T-cell (primary cell): ENCODE measurements at regions not wholly inside any gene's neighbourhood (a gene's known extent, or its start where the extent isn't known, plus 50 kb on each side); places are given as distances from the start of the nearest gene placed in this dataset.

Experiments used
- ATAC-seq, 4 experiments: fragments of 200-7000 bp in 3 of 4; fragments of 150-1000 bp in 1 of 4; cut with Tn5 transposase; replicated peaks in 1 of 4; 1 replicate in 3 of 4; 2 replicates in 1 of 4; pipeline ENCODE4 v1.10.0; 2021; ENCODE audit warnings: moderate library complexity in 3 of 4, mild to moderate bottlenecking in 2 of 4, moderate number of reproducible peaks in 1 of 4
- CTCF ChIA-PET, 2 donors: fragments of 300-600 bp; sonication (Branson Sonifier 250); formaldehyde crosslinking; loops; one replicate each; lab custom pipeline; 2022; ENCODE audit warnings: antibody characterized with exemption in 2 of 2; lab: Charles Lee
- POLR2A ChIA-PET, 2 donors: fragments of 300-600 bp; sonication (Branson Sonifier 250); formaldehyde crosslinking; loops; one replicate each; lab custom pipeline; 2022; ENCODE audit warnings: antibody characterized with exemption in 2 of 2; lab: Charles Lee
- DNase-seq, 35 experiments: peaks; one replicate each; pipeline versions ENCODE4 v3.0.0 to v3.0.0-alpha.2; 2013 to 2023
- H3K27ac ChIP-seq: one replicate; pipeline ENCODE4 v1.5.1; 2013; ENCODE audit warnings: low read length
- H3K27me3 ChIP-seq, 2 experiments: replicated peaks in 1 of 2; 1 replicate in 1 of 2; 2 replicates in 1 of 2; pipeline versions ENCODE4 v1.6.1 to v1.7.0; 2013; ENCODE audit warnings: low read length in 1 of 2, mixed read lengths in 1 of 2; ENCODE audit not compliant: control insufficient read depth in 2 of 2, insufficient read depth in 2 of 2; ENCODE audit errors: extremely low read depth in 1 of 2
- H3K36me3 ChIP-seq, 2 donors: 1 replicate in 1 of 2; 2 replicates in 1 of 2; pipeline versions ENCODE4 v1.6.1 to v1.7.0; 2013; ENCODE audit warnings: low read length in 1 of 2; ENCODE audit not compliant: control insufficient read depth in 2 of 2, insufficient read depth in 1 of 2; ENCODE audit errors: extremely low read depth in 1 of 2
- H3K4me1 ChIP-seq, 2 experiments: 1 replicate in 1 of 2; 2 replicates in 1 of 2; pipeline versions ENCODE4 v1.6.1 to v1.7.0; 2013; ENCODE audit warnings: low read length in 2 of 2, mixed read lengths in 1 of 2; ENCODE audit not compliant: insufficient read depth in 2 of 2, control insufficient read depth in 1 of 2; ENCODE audit errors: extremely low read depth in 1 of 2
- H3K4me3 ChIP-seq, 2 donors: 1 replicate in 1 of 2; 2 replicates in 1 of 2; pipeline versions ENCODE4 v1.5.1 to v1.7.0; 2013; ENCODE audit warnings: mild to moderate bottlenecking in 2 of 2, low read length in 1 of 2, moderate library complexity in 1 of 2; ENCODE audit not compliant: control insufficient read depth in 1 of 2; ENCODE audit errors: extremely low read depth in 1 of 2
- H3K9me3 ChIP-seq: 2 replicates; pipeline ENCODE4 v1.7.0; 2013
- H3K27ac Mint-ChIP-seq, 2 donors: one replicate each; pipeline ENCODE4 v1.8.0; 2020 to 2021; ENCODE audit warnings: mild to moderate bottlenecking in 2 of 2, mixed read lengths in 2 of 2
- H3K27me3 Mint-ChIP-seq, 2 donors: one replicate each; pipeline ENCODE4 v1.8.0; 2021 to 2022; ENCODE audit warnings: mixed read lengths in 2 of 2
- H3K36me3 Mint-ChIP-seq: one replicate; pipeline ENCODE4 v1.8.0; 2021; ENCODE audit warnings: mixed read lengths
- H3K4me1 Mint-ChIP-seq, 3 donors: one replicate each; pipeline ENCODE4 v1.8.0; 2020 to 2022; ENCODE audit warnings: mixed read lengths in 3 of 3, mild to moderate bottlenecking in 1 of 3
- H3K4me3 Mint-ChIP-seq, 3 donors: one replicate each; pipeline ENCODE4 v1.8.0; 2020 to 2022; ENCODE audit warnings: mild to moderate bottlenecking in 3 of 3, mixed read lengths in 3 of 3, moderate library complexity in 3 of 3
- H3K9me3 Mint-ChIP-seq, 3 donors: one replicate each; pipeline ENCODE4 v1.8.0; 2020 to 2022; ENCODE audit warnings: mixed read lengths in 3 of 3
- WGBS: methylation state at CpG from one replicate; pipeline ENCODE4 v1.1.5; 2013; ENCODE audit warnings: missing lambda C conversion rate; ENCODE audit not compliant: insufficient coverage; 5-methylcytosine and 5-hydroxymethylcytosine counted together

DNA sequence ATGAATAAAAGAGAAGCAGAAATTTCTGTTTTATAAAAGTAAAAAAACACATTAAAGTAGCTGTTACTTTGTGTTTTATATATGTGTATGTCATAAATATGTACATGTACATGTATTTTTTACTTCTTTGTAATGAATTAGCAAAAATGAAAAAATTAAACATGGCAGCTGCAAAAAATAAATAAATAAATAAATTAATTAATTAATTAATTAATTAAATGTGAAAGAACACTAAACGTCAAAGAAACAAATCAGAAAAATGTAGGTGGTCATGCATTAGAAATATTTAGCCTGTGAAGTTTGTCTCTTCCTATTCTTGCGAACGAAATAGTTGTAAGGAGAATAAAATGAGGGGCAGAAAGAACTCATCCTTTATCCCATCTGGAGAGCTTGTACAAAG lies 357.0 kb downstream of the ZIC4 start:
- Histone ChIP-seq H3K4me3 (no peak overlapping the region), H3K36me3 (no peaks in the 10 kb centered on the region), H3K27me3 (no peaks in the 10 kb centered on the region), H3K4me1 (no peaks in the 10 kb centered on the region), H3K27ac (no peak overlapping the region), H3K9me3 (no peaks in the 10 kb centered on the region)
- H3K36me3 Mint-ChIP-seq: no peaks in the 10 kb centered on the region
- no peaks in the 10 kb centered on the region for H3K27me3 Mint-ChIP-seq
- no CpG with 5 or more reads among the region's 3 CpGs for WGBS
- no peak overlapping the region for H3K27ac Mint-ChIP-seq
- ATAC-seq (no peak), DNase-seq (no peak)
- POLR2A ChIA-PET: no interaction called here
- CTCF ChIA-PET: no interaction called here
- peaks cover 24 to 34% (median 30%) of the 10 kb centered on the region in 3 donors for H3K9me3 Mint-ChIP-seq
- H3K4me1 Mint-ChIP-seq: no peaks in the 10 kb centered on the region
- no peak overlapping the region for H3K4me3 Mint-ChIP-seq

DNA sequence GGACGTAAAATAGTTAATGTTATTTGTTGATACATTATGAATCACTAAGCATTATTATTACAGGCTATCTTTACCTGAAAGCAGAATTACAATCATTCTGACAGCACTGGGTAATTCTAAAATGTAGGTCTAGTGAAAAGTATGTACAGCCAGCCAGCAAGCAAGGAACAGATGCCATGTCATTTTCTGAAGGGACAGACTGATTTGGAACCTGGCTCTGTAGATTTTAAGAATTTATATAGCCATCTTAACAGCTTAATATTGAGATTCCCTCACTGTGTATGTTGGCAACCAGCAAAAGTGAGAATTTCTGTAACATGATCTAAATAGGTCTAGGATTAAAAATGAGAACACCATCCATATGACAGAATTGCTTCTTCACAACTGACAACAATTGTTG lies 359.4 kb downstream of the ZIC4 start:
- no peaks in the 10 kb centered on the region for H3K4me1 Mint-ChIP-seq
- POLR2A ChIA-PET: interaction anchor here in 1 of 2 donors (0.5 kb wide), 1 partner anchor 1178 kb away, joined by 3 read pairs; no protein-coding TSS in a partner anchor

DNA sequence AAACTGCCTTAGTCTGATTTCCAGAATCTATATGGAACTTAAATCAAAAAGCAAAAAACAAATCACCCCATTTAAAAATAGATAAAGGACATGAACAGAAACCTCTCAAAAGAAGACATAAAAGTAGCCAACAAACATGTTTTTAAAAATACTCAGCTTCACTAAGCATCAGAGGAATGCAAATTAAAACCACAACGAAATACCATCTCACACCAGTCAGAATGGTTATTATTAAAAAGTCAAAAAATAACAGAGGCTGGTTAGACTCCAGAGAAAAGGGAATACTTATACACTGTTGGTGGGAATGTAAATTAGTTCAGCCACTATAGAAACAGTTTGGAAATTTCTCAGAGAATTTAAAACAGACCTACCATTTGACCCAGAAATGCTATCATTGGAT lies 367.9 kb downstream of the ZIC4 start:
- no peak overlapping the region for H3K4me3 ChIP-seq
- no peak overlapping the region for H3K4me3 Mint-ChIP-seq
- no peak overlapping the region for H3K27ac Mint-ChIP-seq
- H3K9me3 ChIP-seq: no peaks in the 10 kb centered on the region
- CTCF ChIA-PET: no interaction called here
- peaks cover 6 to 22% (median 14%) of the 10 kb centered on the region in 3 donors for H3K9me3 Mint-ChIP-seq
- H3K36me3 ChIP-seq: no peaks in the 10 kb centered on the region
- POLR2A ChIA-PET: no interaction called here
- no peaks in the 10 kb centered on the region for H3K36me3 Mint-ChIP-seq
- no peak overlapping the region for H3K27ac ChIP-seq
- H3K27me3 Mint-ChIP-seq: no peaks in the 10 kb centered on the region
- WGBS: no CpG with 5 or more reads among the region's 1 CpG
- ATAC-seq (no peak), DNase-seq (no peak)
- H3K4me1 Mint-ChIP-seq: no peaks in the 10 kb centered on the region
- H3K27me3 ChIP-seq: no peaks in the 10 kb centered on the region
- no peaks in the 10 kb centered on the region for H3K4me1 ChIP-seq

More for the DNA sequence above, 359.4 kb downstream of the ZIC4 start:
- H3K4me1 ChIP-seq: no peaks in the 10 kb centered on the region
- H3K27ac ChIP-seq: no peak overlapping the region
- no peaks in the 10 kb centered on the region for H3K36me3 ChIP-seq
- no peak overlapping the region for H3K4me3 Mint-ChIP-seq
- no CpG with 5 or more reads among the region's 1 CpG for WGBS
- H3K9me3 Mint-ChIP-seq: peaks cover 19 to 26% (median 21%) of the 10 kb centered on the region in 3 donors
- H3K36me3 Mint-ChIP-seq: no peaks in the 10 kb centered on the region
- ATAC-seq (no peak), DNase-seq (no peak)
- H3K27ac Mint-ChIP-seq: no peak overlapping the region
- no peak overlapping the region for H3K4me3 ChIP-seq
- H3K27me3 ChIP-seq: no peaks in the 10 kb centered on the region
- H3K9me3 ChIP-seq: no peaks in the 10 kb centered on the region
- CTCF ChIA-PET: no interaction called here
- H3K27me3 Mint-ChIP-seq: no peaks in the 10 kb centered on the region

DNA sequence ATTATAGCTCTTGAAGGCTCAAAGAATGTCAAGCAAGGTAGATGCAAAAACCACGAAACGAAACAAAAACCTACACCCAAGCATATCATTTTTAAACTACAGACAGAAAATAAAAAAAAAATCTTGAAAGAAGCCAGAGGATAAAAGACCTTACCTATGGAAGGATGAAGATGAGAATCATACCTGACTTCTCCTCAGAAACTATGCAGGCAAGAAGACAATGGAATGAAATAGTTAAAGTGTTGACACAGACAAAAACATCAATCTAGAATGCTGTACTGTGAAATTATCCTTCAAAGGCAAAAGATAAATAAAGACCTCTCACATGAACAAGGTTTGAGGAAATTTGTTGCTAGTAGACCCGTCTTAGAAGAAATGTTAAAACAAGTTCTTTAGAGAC lies 372.0 kb downstream of the ZIC4 start:
- ATAC-seq: no peak

DNA sequence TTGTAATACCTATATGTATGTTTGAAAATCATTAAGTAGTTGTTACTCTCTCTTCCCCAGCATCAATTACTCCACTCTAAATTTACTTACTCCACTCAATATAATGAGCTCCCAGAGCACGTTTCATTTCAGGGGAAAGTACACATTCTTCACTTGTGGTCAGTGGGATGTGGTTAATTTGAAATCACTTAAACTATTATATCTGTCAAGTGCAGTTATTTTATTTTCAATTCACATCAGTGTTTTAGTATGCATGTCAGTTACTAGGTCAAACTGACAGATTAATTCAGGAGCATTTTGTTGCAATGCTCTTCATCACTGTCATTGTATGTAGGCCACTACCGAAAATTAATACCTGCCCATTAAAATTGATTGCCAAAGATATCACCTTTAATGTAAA lies 376.1 kb downstream of the ZIC4 start:
- POLR2A ChIA-PET: no interaction called here
- no peak for DNase-seq
- no peak for ATAC-seq

More for the DNA sequence above, 372.0 kb downstream of the ZIC4 start:
- H3K27me3 Mint-ChIP-seq: no peaks in the 10 kb centered on the region
- Histone ChIP-seq H3K4me1 (no peaks in the 10 kb centered on the region), H3K27me3 (no peaks in the 10 kb centered on the region), H3K27ac (no peak overlapping the region), H3K9me3 (no peaks in the 10 kb centered on the region), H3K36me3 (no peaks in the 10 kb centered on the region), H3K4me3 (no peak overlapping the region)
- no peak overlapping the region for H3K4me3 Mint-ChIP-seq
- POLR2A ChIA-PET: no interaction called here
- DNase-seq: no peak
- no peaks in the 10 kb centered on the region for H3K4me1 Mint-ChIP-seq
- H3K27ac Mint-ChIP-seq: no peak overlapping the region
- CTCF ChIA-PET: no interaction called here
- no CpG with 5 or more reads among the region's 3 CpGs for WGBS
- peaks cover 6 to 16% (median 14%) of the 10 kb centered on the region in 3 donors for H3K9me3 Mint-ChIP-seq
- H3K36me3 Mint-ChIP-seq: no peaks in the 10 kb centered on the region

DNA sequence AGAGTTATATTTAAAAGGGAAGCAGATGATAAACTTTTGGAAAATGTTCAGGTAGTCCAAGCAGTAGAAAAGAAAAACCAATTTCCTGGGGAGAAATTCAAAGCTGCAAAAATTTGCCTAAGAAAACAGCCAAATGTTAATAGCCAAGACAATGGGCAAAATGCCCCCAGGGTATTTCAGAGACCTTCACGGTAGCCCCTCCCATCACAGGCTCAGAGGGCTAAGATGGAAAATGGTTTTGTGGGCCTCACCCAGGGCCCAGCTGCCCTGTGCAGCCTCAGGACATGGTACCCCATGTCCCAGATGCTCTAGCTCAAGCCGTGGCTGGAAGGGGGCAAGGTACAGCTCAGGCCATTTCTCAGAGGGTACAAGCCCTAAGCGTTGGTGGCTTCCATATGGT lies 391.0 kb downstream of the ZIC4 start:
- no peaks in the 10 kb centered on the region for H3K4me1 ChIP-seq
- Mint-ChIP-seq H3K4me3 (no peak overlapping the region), H3K9me3 (peaks cover 0 to 23% (median 8%) of the 10 kb centered on the region in 3 donors), H3K27ac (no peak overlapping the region), H3K36me3 (no peaks in the 10 kb centered on the region), H3K27me3 (no peaks in the 10 kb centered on the region), H3K4me1 (no peaks in the 10 kb centered on the region)
- ChIA-PET CTCF (no interaction called here), POLR2A (no interaction called here)
- H3K4me3 ChIP-seq: no peak overlapping the region
- H3K27ac ChIP-seq: no peak overlapping the region
- DNase-seq: no peak
- 78% methylated on average over 2 of the region's 3 CpGs for WGBS
- no peaks in the 10 kb centered on the region for H3K36me3 ChIP-seq
- peaks cover 2% of the 10 kb centered on the region for H3K9me3 ChIP-seq
- no peaks in the 10 kb centered on the region for H3K27me3 ChIP-seq
- no peak for ATAC-seq

More for the DNA sequence above, 376.1 kb downstream of the ZIC4 start:
- no peak overlapping the region for H3K4me3 ChIP-seq
- no peak overlapping the region for H3K4me3 Mint-ChIP-seq
- H3K36me3 Mint-ChIP-seq: no peaks in the 10 kb centered on the region
- WGBS: no CpG with 5 or more reads among the region's 2 CpGs
- H3K9me3 Mint-ChIP-seq: peaks cover 13 to 23% (median 19%) of the 10 kb centered on the region in 3 donors
- no peaks in the 10 kb centered on the region for H3K9me3 ChIP-seq
- H3K4me1 ChIP-seq: no peaks in the 10 kb centered on the region
- H3K27ac ChIP-seq: no peak overlapping the region
- H3K27ac Mint-ChIP-seq: no peak overlapping the region
- no peaks in the 10 kb centered on the region for H3K4me1 Mint-ChIP-seq
- no peaks in the 10 kb centered on the region for H3K27me3 Mint-ChIP-seq
- CTCF ChIA-PET: no interaction called here
- H3K27me3 ChIP-seq: no peaks in the 10 kb centered on the region
- no peaks in the 10 kb centered on the region for H3K36me3 ChIP-seq

DNA sequence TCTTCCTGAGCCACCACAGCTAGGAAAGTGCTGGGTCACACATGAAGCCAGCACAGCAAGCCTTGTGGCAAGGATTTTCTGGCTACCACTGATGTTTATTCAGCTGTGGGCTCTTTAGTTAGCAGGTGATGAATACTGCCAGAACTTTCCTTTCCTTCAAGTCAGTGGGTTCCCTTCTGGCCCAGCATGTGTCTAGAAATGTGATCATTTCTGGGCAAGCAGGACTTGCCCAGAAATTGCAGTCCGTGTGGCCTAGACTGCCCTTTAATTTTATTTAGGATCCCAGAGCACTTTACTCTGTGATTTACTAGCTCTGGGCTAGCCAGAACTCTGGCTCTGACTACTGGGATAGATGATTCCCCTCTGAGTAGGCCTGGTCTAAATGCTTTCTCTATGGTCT lies 397.5 kb downstream of the ZIC4 start:
- Histone ChIP-seq H3K27ac (no peak overlapping the region), H3K9me3 (no peaks in the 10 kb centered on the region), H3K4me1 (no peaks in the 10 kb centered on the region), H3K27me3 (no peaks in the 10 kb centered on the region), H3K4me3 (no peak overlapping the region), H3K36me3 (no peaks in the 10 kb centered on the region)
- WGBS: 100% methylated on average over 1 of the region's 1 CpG
- Mint-ChIP-seq H3K27ac (no peak overlapping the region), H3K27me3 (no peaks in the 10 kb centered on the region), H3K4me3 (no peak overlapping the region), H3K36me3 (no peaks in the 10 kb centered on the region), H3K9me3 (peaks cover 4 to 8% (median 7%) of the 10 kb centered on the region in 3 donors), H3K4me1 (no peaks in the 10 kb centered on the region)
- ATAC-seq (no peak), DNase-seq (no peak)
- POLR2A ChIA-PET: no interaction called here
- CTCF ChIA-PET: no interaction called here
